ENCODE measurements at regions not wholly inside any gene's neighbourhood (a gene's known extent, or its start where the extent isn't known, plus 50 kb on each side); places are given as distances from the start of the nearest gene placed in this dataset.

DNA sequence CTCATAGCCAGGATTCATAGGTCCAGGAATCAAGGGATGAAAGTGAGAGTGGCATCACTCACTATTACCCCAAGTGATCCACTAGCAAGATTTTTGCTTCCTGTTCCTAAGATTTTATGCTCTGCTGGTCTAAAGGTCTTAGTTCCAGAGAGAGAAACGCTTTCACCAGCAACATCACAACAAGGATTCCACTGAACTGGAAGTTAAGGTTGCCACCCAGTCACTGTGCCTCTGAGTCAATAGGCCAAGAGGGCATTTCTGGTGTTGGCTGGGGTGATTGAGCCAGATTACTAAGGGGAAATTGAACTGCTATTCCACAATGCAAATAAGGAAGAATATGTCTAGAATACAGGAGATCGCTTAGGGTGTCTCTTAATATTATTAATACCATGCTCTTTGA is 142.5 kb upstream of the ARID2 start:
- TF ChIP-seq CTCF (IDR thresholded peaks at IDR 0.05), result no peak
- no peak for TF ChIP-seq POLR2A (IDR thresholded peaks at IDR 0.05)
